ENCODE measurements at regions not wholly inside any gene's neighbourhood (a gene's known extent, or its start where the extent isn't known, plus 50 kb on each side); places are given as distances from the start of the nearest gene placed in this dataset.

DNA sequence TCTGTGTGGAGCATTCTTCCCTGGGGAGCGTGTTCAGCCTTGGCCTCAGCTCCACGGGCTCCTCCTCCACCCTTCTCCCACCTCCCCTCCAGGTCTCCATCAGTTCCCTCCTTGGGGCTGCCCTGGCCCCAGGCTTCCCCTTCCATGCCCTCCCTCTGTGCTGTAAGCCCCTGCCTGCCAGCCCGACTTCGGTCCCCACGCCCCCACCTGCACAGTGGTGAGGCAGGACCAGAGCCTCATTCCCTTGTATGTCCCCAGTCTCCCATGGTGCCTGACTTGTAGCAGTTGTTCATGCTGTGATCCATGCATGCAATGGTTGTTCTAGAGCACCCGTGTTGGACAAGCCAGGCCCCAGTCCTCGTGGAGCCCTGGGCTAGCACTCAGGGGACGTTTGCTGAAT, 199.4 kb downstream of the RBFOX3 start:
- TF ChIP-seq, protein P1, sequence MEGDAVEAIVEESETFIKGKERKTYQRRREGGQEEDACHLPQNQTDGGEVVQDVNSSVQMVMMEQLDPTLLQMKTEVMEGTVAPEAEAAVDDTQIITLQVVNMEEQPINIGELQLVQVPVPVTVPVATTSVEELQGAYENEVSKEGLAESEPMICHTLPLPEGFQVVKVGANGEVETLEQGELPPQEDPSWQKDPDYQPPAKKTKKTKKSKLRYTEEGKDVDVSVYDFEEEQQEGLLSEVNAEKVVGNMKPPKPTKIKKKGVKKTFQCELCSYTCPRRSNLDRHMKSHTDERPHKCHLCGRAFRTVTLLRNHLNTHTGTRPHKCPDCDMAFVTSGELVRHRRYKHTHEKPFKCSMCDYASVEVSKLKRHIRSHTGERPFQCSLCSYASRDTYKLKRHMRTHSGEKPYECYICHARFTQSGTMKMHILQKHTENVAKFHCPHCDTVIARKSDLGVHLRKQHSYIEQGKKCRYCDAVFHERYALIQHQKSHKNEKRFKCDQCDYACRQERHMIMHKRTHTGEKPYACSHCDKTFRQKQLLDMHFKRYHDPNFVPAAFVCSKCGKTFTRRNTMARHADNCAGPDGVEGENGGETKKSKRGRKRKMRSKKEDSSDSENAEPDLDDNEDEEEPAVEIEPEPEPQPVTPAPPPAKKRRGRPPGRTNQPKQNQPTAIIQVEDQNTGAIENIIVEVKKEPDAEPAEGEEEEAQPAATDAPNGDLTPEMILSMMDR (conservative IDR thresholded peaks at IDR 0.05; ENCODE audit: low read length), result no peak
- no peak for TF ChIP-seq EZH2phosphoT487 (IDR thresholded peaks at IDR 0.05; ENCODE audit: borderline replicate concordance)
